ENCODE measurements at regions not wholly inside any gene's neighbourhood (a gene's known extent, or its start where the extent isn't known, plus 50 kb on each side); places are given as distances from the start of the nearest gene placed in this dataset.
"Not testable (repeated sequence)": the region's sequence is repeated elsewhere in the genome, so short reads cannot be mapped to it uniquely, and the experiment has no call there.

DNA sequence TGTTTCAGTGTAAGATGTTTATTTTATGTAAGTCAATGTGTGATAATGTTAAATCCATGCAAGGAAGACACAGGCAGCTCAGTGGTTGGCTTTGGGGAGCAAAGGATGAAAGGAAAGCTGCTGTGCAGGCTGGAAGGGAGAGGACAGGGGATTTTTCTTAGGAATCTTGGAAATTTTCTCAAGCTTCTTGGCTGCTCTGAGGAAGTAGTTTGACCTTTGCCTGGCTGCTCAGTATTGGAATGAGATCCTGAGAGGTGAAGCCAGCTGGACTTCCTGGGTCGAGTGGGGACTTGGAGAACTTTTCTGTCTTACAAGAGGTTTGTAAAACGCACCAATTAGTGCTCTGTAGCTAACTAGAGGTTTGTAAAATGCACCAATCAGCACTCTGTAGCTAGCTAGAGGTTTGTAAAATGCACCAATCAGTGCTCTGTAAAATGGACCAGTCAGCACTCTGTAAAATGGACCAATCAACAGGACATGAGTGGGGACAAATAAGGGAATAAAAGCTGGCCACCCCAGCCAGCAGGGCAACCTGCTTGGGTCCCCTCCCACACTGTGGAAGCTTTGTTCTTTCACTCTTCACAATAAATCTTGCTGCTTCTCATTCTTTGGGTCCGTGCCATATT lies 105.2 kb upstream of the BASP1 start:
- H3K27ac Mint-ChIP-seq; H3K9me3 ChIP-seq (ENCODE audit: control insufficient read depth in 2 of 2, low read length in 2 of 2); H3K36me3 ChIP-seq (ENCODE audit: control insufficient read depth, insufficient read depth, low read length); DNase-seq; H3K27me3 Mint-ChIP-seq; H3K9me3 Mint-ChIP-seq; ATAC-seq (ENCODE audit: low read depth in 2 of 2); H3K4me3 ChIP-seq (ENCODE audit: low read depth, low read length); H3K4me3 Mint-ChIP-seq; H3K27me3 ChIP-seq (ENCODE audit: control insufficient read depth, insufficient read depth, low read length); H3K4me1 ChIP-seq (ENCODE audit: control insufficient read depth, insufficient read depth, low read length, poor library complexity, severe bottlenecking); H3K4me1 Mint-ChIP-seq; H3K27ac ChIP-seq (ENCODE audit: insufficient read depth, low read length, poor library complexity, severe bottlenecking); H3K36me3 Mint-ChIP-seq: not testable (repeated sequence)

DNA sequence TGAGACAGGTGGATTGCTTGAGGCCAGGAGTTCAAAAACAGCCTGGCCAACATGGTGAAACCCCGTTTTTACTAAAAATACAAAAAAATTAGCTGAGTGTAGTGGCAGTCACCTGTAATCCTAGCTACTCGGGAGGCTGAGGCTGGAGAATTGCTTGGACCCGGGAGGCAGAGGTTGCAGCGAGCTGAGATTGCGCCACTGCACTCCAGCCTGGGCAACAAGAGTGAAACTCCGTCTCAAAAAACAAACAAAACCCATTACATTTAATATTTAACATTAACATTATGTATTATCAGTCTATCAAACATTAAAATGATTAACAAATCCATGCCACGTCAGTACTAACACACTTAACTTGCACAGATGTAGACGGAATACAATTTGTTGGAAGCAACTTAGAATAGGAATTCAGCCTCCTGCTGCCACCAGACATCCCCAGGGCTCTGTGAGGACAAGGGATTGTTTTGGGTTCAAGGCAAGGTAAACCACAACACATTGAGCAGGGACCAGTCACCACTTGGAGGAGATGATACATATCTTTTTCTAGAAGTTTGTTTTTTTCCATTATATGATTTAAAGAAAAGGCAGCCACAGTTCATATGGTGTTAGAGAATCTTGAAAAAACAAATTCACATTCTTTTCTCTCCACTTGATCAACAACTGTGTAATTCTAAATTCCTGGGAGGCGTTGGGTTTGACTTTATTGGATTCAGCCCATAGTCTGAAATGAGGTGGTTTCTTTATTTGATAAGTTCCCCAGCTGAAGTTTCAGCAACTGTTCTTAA lies 104.1 kb upstream of the BASP1 start:
- no peak overlapping the region for H3K4me3 Mint-ChIP-seq
- H3K4me1 Mint-ChIP-seq: no peaks in the 10 kb centered on the region
- Histone ChIP-seq H3K9me3 (ENCODE audit: control insufficient read depth in 2 of 2, low read length in 2 of 2) (no peaks in the 10 kb centered on the region), H3K27ac (ENCODE audit: insufficient read depth, low read length, poor library complexity, severe bottlenecking) (no peak overlapping the region), H3K36me3 (ENCODE audit: control insufficient read depth, insufficient read depth, low read length) (no peaks in the 10 kb centered on the region), H3K4me1 (ENCODE audit: control insufficient read depth, insufficient read depth, low read length, poor library complexity, severe bottlenecking) (no peaks in the 10 kb centered on the region), H3K4me3 (ENCODE audit: low read depth, low read length) (no peak overlapping the region), H3K27me3 (ENCODE audit: control insufficient read depth, insufficient read depth, low read length) (no peaks in the 10 kb centered on the region)
- H3K27ac Mint-ChIP-seq: no peak overlapping the region
- DNase-seq: no peak
- no peaks in the 10 kb centered on the region for H3K9me3 Mint-ChIP-seq
- no peaks in the 10 kb centered on the region for H3K36me3 Mint-ChIP-seq
- H3K27me3 Mint-ChIP-seq: peaks cover 4% of the 10 kb centered on the region
- no peak for ATAC-seq (ENCODE audit: low read depth in 2 of 2)

DNA sequence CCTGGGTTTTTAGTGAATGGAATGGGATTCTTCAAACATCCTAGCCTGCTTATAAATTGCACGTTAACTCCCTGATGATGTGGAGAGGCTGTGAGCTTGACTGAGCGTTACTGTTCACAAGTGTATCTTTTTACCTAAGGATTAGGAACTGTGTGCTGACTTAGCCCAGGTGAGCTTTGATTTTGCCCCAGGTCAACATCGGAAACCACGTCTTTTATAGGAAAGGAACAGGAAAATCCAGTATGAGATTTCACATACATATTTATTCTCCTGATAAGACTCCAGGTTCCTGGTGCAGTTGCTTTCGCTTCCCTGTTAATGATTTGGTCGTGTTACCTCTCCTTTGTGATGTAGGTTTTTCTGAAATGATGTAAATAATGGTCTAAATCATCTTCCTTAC lies 103.2 kb upstream of the BASP1 start:
- Histone ChIP-seq H3K27me3 (ENCODE audit: control insufficient read depth, insufficient read depth, low read length) (no peaks in the 10 kb centered on the region), H3K27ac (ENCODE audit: insufficient read depth, low read length, poor library complexity, severe bottlenecking) (no peak overlapping the region), H3K4me3 (ENCODE audit: low read depth, low read length) (no peak overlapping the region), H3K36me3 (ENCODE audit: control insufficient read depth, insufficient read depth, low read length) (no peaks in the 10 kb centered on the region), H3K9me3 (ENCODE audit: control insufficient read depth in 2 of 2, low read length in 2 of 2) (no peaks in the 10 kb centered on the region), H3K4me1 (ENCODE audit: control insufficient read depth, insufficient read depth, low read length, poor library complexity, severe bottlenecking) (no peaks in the 10 kb centered on the region)
- Mint-ChIP-seq H3K4me3 (no peak overlapping the region), H3K9me3 (no peaks in the 10 kb centered on the region), H3K36me3 (no peaks in the 10 kb centered on the region), H3K27ac (no peak overlapping the region), H3K4me1 (no peaks in the 10 kb centered on the region), H3K27me3 (peaks cover 4% of the 10 kb centered on the region)
- ATAC-seq (ENCODE audit: low read depth in 2 of 2) (no peak), DNase-seq (no peak)

DNA sequence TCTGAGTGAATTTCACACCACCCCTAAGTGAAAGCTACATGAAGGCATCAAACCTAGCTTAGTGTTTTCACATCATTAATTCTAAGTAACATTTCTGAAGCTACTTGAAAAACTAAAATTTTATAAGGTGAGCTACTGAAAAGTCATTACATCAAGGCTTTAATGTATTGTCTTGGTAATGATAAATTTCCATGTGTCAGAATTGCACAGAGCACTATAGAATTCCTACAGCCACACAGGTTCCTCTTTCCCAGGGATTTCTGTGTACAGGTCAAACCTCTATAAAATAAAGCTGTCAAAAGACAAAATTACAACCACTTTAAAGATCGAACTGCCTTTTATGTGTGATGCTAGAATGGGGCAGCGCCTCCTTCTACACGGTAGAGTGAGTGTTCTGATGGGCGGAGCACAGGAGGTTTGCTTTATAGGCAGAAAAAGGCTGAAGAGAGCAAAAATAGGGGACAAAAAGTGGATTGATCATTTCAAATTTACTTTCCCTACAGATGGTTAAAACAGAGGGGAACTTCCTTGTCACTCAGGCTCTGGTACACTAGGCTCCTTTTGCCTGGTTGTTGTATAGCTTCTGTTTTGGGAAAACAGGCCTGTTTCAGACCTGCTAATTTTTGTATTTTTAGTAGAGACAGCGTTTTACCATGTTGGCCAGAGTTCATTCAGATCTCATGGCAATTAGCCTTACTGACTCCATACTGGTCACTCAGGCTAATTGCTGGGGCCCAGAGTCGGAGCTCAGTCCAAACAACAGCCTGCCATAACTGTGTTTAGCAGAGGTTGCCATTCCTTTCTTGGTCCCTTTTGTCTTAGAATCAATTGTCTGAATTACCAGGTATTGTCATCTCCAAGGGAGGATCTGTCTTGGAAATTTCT lies 102.5 kb upstream of the BASP1 start:
- no peaks in the 10 kb centered on the region for H3K36me3 Mint-ChIP-seq
- Histone ChIP-seq H3K36me3 (ENCODE audit: control insufficient read depth, insufficient read depth, low read length) (no peaks in the 10 kb centered on the region), H3K27me3 (ENCODE audit: control insufficient read depth, insufficient read depth, low read length) (no peaks in the 10 kb centered on the region), H3K27ac (ENCODE audit: insufficient read depth, low read length, poor library complexity, severe bottlenecking) (no peak overlapping the region), H3K9me3 (ENCODE audit: control insufficient read depth in 2 of 2, low read length in 2 of 2) (no peaks in the 10 kb centered on the region), H3K4me1 (ENCODE audit: control insufficient read depth, insufficient read depth, low read length, poor library complexity, severe bottlenecking) (no peaks in the 10 kb centered on the region), H3K4me3 (ENCODE audit: low read depth, low read length) (no peak overlapping the region)
- no peaks in the 10 kb centered on the region for H3K9me3 Mint-ChIP-seq
- H3K4me3 Mint-ChIP-seq: no peak overlapping the region
- DNase-seq: no peak
- no peak for ATAC-seq (ENCODE audit: low read depth in 2 of 2)
- no peak overlapping the region for H3K27ac Mint-ChIP-seq
- peaks cover 4% of the 10 kb centered on the region for H3K27me3 Mint-ChIP-seq
- no peaks in the 10 kb centered on the region for H3K4me1 Mint-ChIP-seq

DNA sequence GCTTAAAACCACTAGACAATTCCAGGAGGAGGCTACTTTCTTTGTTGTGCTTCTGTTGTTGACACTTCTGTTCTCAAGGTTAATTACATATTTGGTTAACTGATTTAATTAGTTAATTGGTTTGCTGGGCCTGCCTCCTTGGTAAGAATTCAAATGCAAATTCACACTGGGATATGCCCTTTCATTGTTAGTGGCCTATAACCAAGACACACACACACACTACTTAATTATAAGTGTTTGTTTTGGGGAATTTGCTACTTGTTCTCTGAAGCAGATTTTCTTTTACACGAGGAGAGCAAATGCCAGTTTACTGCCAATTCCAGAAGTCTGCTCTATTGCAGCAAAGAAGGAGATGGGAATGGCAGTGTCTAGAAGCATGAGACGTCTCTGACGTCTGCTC lies 101.6 kb upstream of the BASP1 start:
- ATAC-seq (ENCODE audit: low read depth in 2 of 2) (no peak), DNase-seq (no peak)
- Histone ChIP-seq H3K9me3 (ENCODE audit: control insufficient read depth in 2 of 2, low read length in 2 of 2) (no peaks in the 10 kb centered on the region), H3K27ac (ENCODE audit: insufficient read depth, low read length, poor library complexity, severe bottlenecking) (no peak overlapping the region), H3K36me3 (ENCODE audit: control insufficient read depth, insufficient read depth, low read length) (no peaks in the 10 kb centered on the region), H3K27me3 (ENCODE audit: control insufficient read depth, insufficient read depth, low read length) (no peaks in the 10 kb centered on the region), H3K4me3 (ENCODE audit: low read depth, low read length) (no peak overlapping the region), H3K4me1 (ENCODE audit: control insufficient read depth, insufficient read depth, low read length, poor library complexity, severe bottlenecking) (no peaks in the 10 kb centered on the region)
- no peak overlapping the region for H3K27ac Mint-ChIP-seq
- no peaks in the 10 kb centered on the region for H3K4me1 Mint-ChIP-seq
- peaks cover 0 to 2% (median 0%) of the 10 kb centered on the region in 7 donors for H3K9me3 Mint-ChIP-seq
- H3K4me3 Mint-ChIP-seq: no peak overlapping the region
- H3K27me3 Mint-ChIP-seq: peaks cover 4% of the 10 kb centered on the region
- H3K36me3 Mint-ChIP-seq: no peaks in the 10 kb centered on the region

DNA sequence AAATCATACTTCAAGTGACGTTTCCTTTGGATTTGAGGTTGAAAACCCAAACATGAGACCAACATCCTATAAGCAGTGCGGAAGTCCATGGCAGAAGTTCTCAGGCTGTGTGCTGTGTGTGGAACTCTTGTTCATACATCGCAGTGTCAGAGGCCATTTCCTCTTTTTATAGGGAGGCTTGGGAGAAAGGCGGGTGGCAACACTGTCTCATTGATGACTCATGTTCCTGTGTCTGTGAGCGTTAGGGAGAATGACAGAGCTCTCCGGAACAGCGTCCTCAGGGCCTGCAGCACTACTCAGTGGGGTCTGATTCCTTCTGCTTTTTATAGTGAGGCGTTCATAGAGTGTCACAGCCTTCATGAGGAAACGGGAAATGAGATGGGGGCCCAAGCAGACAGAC lies 98.8 kb upstream of the BASP1 start:
- Histone ChIP-seq H3K4me3 (ENCODE audit: low read depth, low read length) (no peak overlapping the region), H3K27me3 (ENCODE audit: control insufficient read depth, insufficient read depth, low read length) (no peaks in the 10 kb centered on the region), H3K4me1 (ENCODE audit: control insufficient read depth, insufficient read depth, low read length, poor library complexity, severe bottlenecking) (no peaks in the 10 kb centered on the region), H3K9me3 (ENCODE audit: control insufficient read depth in 2 of 2, low read length in 2 of 2) (no peaks in the 10 kb centered on the region), H3K27ac (ENCODE audit: insufficient read depth, low read length, poor library complexity, severe bottlenecking) (no peak overlapping the region), H3K36me3 (ENCODE audit: control insufficient read depth, insufficient read depth, low read length) (no peaks in the 10 kb centered on the region)
- H3K4me1 Mint-ChIP-seq: no peaks in the 10 kb centered on the region
- peaks cover 0 to 3% (median 0%) of the 10 kb centered on the region in 7 donors for H3K9me3 Mint-ChIP-seq
- no peak overlapping the region for H3K27ac Mint-ChIP-seq
- DNase-seq: no peak
- H3K4me3 Mint-ChIP-seq: peak overlapping the region in 1 of 4 donors; percentile 48
- no peaks in the 10 kb centered on the region for H3K36me3 Mint-ChIP-seq
- peaks cover 4% of the 10 kb centered on the region for H3K27me3 Mint-ChIP-seq
- ATAC-seq (ENCODE audit: low read depth in 2 of 2): peak; percentile 46 to 63

DNA sequence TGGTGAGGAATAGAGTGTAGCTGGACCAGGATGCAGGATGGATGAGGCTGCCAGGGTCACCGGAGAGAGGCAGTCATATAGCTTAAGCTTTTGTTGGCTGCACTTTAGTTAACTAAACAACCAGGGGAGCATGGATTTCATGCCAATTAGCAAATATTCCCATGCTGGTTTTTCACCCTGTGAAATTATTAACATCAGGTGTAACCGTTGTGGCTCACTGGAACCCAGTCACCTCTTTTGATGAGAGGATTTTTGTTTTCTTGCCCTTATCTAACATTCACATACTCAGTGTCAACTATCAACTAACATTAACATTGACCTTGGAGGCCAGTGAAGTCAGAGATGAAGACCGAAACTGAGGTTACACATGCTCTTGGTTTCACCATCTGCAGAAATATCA lies 97.2 kb upstream of the BASP1 start:
- H3K27me3 ChIP-seq (ENCODE audit: control insufficient read depth, insufficient read depth, low read length): no peaks in the 10 kb centered on the region
- H3K9me3 ChIP-seq (ENCODE audit: control insufficient read depth in 2 of 2, low read length in 2 of 2): no peaks in the 10 kb centered on the region
- H3K27ac ChIP-seq (ENCODE audit: insufficient read depth, low read length, poor library complexity, severe bottlenecking): no peak overlapping the region
- H3K4me3 Mint-ChIP-seq: no peak overlapping the region
- no peak for DNase-seq
- no peaks in the 10 kb centered on the region for H3K36me3 Mint-ChIP-seq
- no peaks in the 10 kb centered on the region for H3K36me3 ChIP-seq (ENCODE audit: control insufficient read depth, insufficient read depth, low read length)
- H3K4me3 ChIP-seq (ENCODE audit: low read depth, low read length): no peak overlapping the region
- no peaks in the 10 kb centered on the region for H3K27me3 Mint-ChIP-seq
- H3K9me3 Mint-ChIP-seq: peaks cover 0 to 3% (median 2%) of the 10 kb centered on the region in 7 donors
- ATAC-seq (ENCODE audit: low read depth in 2 of 2): no peak
- H3K4me1 ChIP-seq (ENCODE audit: control insufficient read depth, insufficient read depth, low read length, poor library complexity, severe bottlenecking): no peaks in the 10 kb centered on the region
- H3K4me1 Mint-ChIP-seq: no peaks in the 10 kb centered on the region
- no peak overlapping the region for H3K27ac Mint-ChIP-seq
